SK-N-MC (cell line): ENCODE measurements at regions not wholly inside any gene's neighbourhood (a gene's known extent, or its start where the extent isn't known, plus 50 kb on each side); places are given as distances from the start of the nearest gene placed in this dataset.

Experiments used
- EZH2 ChIP-seq: fragments of 200-600 bp; sonication (generic); IDR thresholded peaks from one replicate; pipeline ENCODE4 v1.6.1; 2017; ENCODE audit warnings: antibody characterized with exemption
- POLR2AphosphoS5 ChIP-seq: IDR thresholded peaks from 2 replicates; pipeline ENCODE4 v1.6.1; 2012; ENCODE audit warnings: mild to moderate bottlenecking, low read depth, low read length, borderline replicate concordance

DNA sequence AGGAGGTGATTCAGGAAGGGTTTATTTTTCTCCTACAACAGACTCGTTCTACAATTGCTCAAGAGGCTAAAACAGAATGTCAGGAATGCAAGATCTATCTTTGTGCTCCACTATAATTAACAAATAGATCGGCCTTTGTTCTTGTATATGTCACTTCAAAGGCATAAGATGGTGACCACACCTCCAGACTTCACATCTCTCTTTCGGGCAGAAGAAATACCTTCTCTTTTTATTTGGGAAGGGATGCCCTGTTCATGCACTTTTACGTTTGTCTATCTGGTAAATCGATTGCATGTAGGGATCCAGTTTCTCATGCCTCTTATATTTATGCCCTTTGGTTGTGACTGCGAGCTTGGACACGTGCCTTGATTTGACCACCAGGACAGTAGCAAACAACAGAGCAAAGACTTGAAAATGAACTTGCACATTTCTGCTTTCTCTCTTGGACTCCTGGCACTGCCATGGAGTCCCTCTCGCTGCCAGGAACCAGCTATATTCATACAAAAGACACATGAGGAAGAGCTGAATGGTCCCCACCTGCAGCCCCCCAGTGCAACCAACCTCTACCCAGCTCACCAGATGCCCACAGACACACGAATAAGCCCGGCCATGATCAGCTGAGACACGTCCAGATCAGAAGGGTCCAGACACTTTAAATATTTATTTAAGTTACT, 219.8 kb upstream of the STXBP5 start:
- TF ChIP-seq POLR2AphosphoS5 (no peak), EZH2 (no peak)
